Endothelial cell of umbilical vein (primary cell): ENCODE measurements at regions not wholly inside any gene's neighbourhood (a gene's known extent, or its start where the extent isn't known, plus 50 kb on each side); places are given as distances from the start of the nearest gene placed in this dataset.

Experiments used
- BruUV-seq: library from RNA; stranded (reverse); fragments of 400-500 nt; replicated peaks from 2 replicates; lab custom pipeline; 2021; lab: Mats Ljungman, UMichigan
- CTCF ChIA-PET: fragments of 300-600, 350-600 bp; sonication (Branson Sonifier 250); formaldehyde crosslinking; loops from one replicate; lab custom pipeline; 2021; ENCODE audit warnings: antibody characterized with exemption, inconsistent platforms; lab: Charles Lee
- POLR2A ChIA-PET: fragments of 300-600, 350-600 bp; sonication (Branson Sonifier 250); formaldehyde crosslinking; loops from one replicate; lab custom pipeline; 2021; ENCODE audit warnings: antibody characterized with exemption, inconsistent platforms; lab: Charles Lee
- DNase-seq: peaks from one replicate; pipeline ENCODE4 v3.0.0-alpha.2; 2011; ENCODE audit warnings: low read depth, low spot score
- FAIRE-seq: peaks from 2 replicates; lab custom pipeline; 2011; peaks lifted over from hg19 to GRCh38; lab: Jason Lieb, UNC
- H2AFZ ChIP-seq: 2 replicates; pipeline ENCODE4 v1.6.0; 2012; ENCODE audit warnings: low read depth, low read length, control low read depth, inconsistent platforms
- H3K27ac ChIP-seq: 2 replicates; pipeline ENCODE4 v1.5.1; 2011; ENCODE audit warnings: low read depth, mild to moderate bottlenecking, control low read depth, low read length, moderate library complexity; ENCODE audit not compliant: insufficient read depth
- H3K27me3 ChIP-seq, 2 experiments: 2 replicates each; pipeline versions ENCODE4 v1.6.0 to v1.6.1; 2011; ENCODE audit warnings: low read length in 2 of 2, mixed read lengths in 1 of 2; ENCODE audit not compliant: control insufficient read depth in 2 of 2, insufficient read depth in 2 of 2
- H3K36me3 ChIP-seq, 2 experiments: 2 replicates in 1 of 2; 3 replicates in 1 of 2; pipeline ENCODE4 v1.5.1; 2011; ENCODE audit warnings: low read length in 2 of 2, mild to moderate bottlenecking in 1 of 2, moderate library complexity in 1 of 2; ENCODE audit not compliant: control insufficient read depth in 2 of 2, insufficient read depth in 2 of 2; ENCODE audit errors: extremely low read depth in 1 of 2
- H3K4me1 ChIP-seq: 3 replicates; pipeline ENCODE4 v1.5.1; 2011; ENCODE audit warnings: mild to moderate bottlenecking, low read length; ENCODE audit not compliant: control insufficient read depth, insufficient read depth; ENCODE audit errors: extremely low read depth
- H3K4me2 ChIP-seq: 2 replicates; pipeline ENCODE4 v1.6.1; 2011; ENCODE audit warnings: low read length, control low read depth, mixed read lengths; ENCODE audit not compliant: insufficient read depth
- H3K4me3 ChIP-seq, 3 experiments: fragments of 200-600 bp in 1 of 3; sonication (generic), shearing (Covaris generic) in 1 of 3; replicated peaks in 1 of 3; 2 replicates each; pipeline ENCODE4 v1.5.1; 2011 to 2016; ENCODE audit warnings: control low read depth in 3 of 3, low read length in 3 of 3, mild to moderate bottlenecking in 2 of 3, inconsistent platforms in 1 of 3, low read depth in 1 of 3, moderate library complexity in 1 of 3; ENCODE audit not compliant: insufficient read depth in 1 of 3
- H3K79me2 ChIP-seq: 2 replicates; pipeline ENCODE4 v1.6.0; 2012; ENCODE audit warnings: low read length, inconsistent platforms; ENCODE audit not compliant: control insufficient read depth, insufficient read depth
- H3K9ac ChIP-seq: replicated peaks from 2 replicates; pipeline ENCODE3; 2011; ENCODE audit warnings: low read length, control low read depth; ENCODE audit not compliant: insufficient read depth; ENCODE audit errors: extremely low read depth
- H3K9me1 ChIP-seq: replicated peaks from 3 replicates; pipeline ENCODE4 v1.6.0; 2011; ENCODE audit warnings: mild to moderate bottlenecking, low read length; ENCODE audit not compliant: control insufficient read depth, insufficient read depth; ENCODE audit errors: extremely low read depth
- H3K9me3 ChIP-seq: replicated peaks from 2 replicates; pipeline ENCODE4 v1.5.1; 2012; ENCODE audit warnings: low read length, inconsistent platforms; ENCODE audit not compliant: control insufficient read depth, insufficient read depth
- H4K20me1 ChIP-seq: replicated peaks from 2 replicates; pipeline ENCODE3; 2011; ENCODE audit warnings: mild to moderate bottlenecking, low read length; ENCODE audit not compliant: control insufficient read depth, insufficient read depth; ENCODE audit errors: extremely low read depth
- CTCF ChIP-seq, 2 donors: IDR thresholded peaks; 1 replicate in 1 of 2; 2 replicates in 1 of 2; pipeline ENCODE4 v1.5.1; 2011; ENCODE audit warnings: low read length in 2 of 2, mild to moderate bottlenecking in 2 of 2, moderate library complexity in 2 of 2, control low read depth in 1 of 2, inconsistent platforms in 1 of 2, low read depth in 1 of 2; ENCODE audit not compliant: insufficient read depth in 1 of 2; ENCODE audit errors: extremely low read depth in 1 of 2
- EZH2 ChIP-seq: IDR thresholded peaks from 2 replicates; pipeline ENCODE4 v1.6.1; 2012; ENCODE audit warnings: borderline replicate concordance, low read depth, mild to moderate bottlenecking, moderate library complexity, low read length, inconsistent platforms; ENCODE audit not compliant: severe bottlenecking
- FOS ChIP-seq: IDR thresholded peaks from 2 replicates; pipeline ENCODE4 v1.6.1; 2011; ENCODE audit warnings: mild to moderate bottlenecking, low read length, moderate library complexity, borderline replicate concordance; ENCODE audit not compliant: insufficient read depth
- GATA2 ChIP-seq: IDR thresholded peaks from 2 replicates; pipeline ENCODE4 v1.7.0; 2011; ENCODE audit warnings: low read depth, mild to moderate bottlenecking, moderate library complexity, mixed read lengths, low read length; ENCODE audit not compliant: insufficient read length, insufficient read depth
- JUN ChIP-seq: IDR thresholded peaks from 2 replicates; pipeline ENCODE4 v1.6.1; 2011; ENCODE audit warnings: borderline replicate concordance, low read depth; ENCODE audit not compliant: insufficient read length, insufficient read depth
- MYC ChIP-seq: IDR thresholded peaks from one replicate; pipeline ENCODE4 v1.6.1; 2011; ENCODE audit warnings: mild to moderate bottlenecking, low read depth, low read length
- POLR2A ChIP-seq: IDR thresholded peaks from 2 replicates; pipeline ENCODE4 v1.6.1; 2012; ENCODE audit warnings: low read depth, mild to moderate bottlenecking, control low read depth, low read length
- POLR2AphosphoS5 ChIP-seq: IDR thresholded peaks from 2 replicates; pipeline ENCODE4 v1.6.1; 2012; ENCODE audit warnings: low read depth, mild to moderate bottlenecking, control low read depth, low read length, moderate library complexity; ENCODE audit not compliant: insufficient read depth
- dilution Hi-C: fragments of 300-500 bp; cut with MboI; formaldehyde crosslinking; loops from one replicate; pipeline ENCODE4 v1.15.0; 2019; ENCODE audit warnings: low sequenced_read_pairs; ENCODE audit not compliant: extremely low pct_ligation_motif_present
- intact Hi-C: fragments of 100-400 bp; cut with micrococcal nuclease; formaldehyde crosslinking; loops from one replicate; pipeline ENCODE4 v1.10.0; 2022
- TF ChIP-seq, protein P1 (sequence below): IDR thresholded peaks from 2 replicates; pipeline ENCODE4 v1.6.1; 2011; ENCODE audit not compliant: insufficient read depth, insufficient read length

DNA sequence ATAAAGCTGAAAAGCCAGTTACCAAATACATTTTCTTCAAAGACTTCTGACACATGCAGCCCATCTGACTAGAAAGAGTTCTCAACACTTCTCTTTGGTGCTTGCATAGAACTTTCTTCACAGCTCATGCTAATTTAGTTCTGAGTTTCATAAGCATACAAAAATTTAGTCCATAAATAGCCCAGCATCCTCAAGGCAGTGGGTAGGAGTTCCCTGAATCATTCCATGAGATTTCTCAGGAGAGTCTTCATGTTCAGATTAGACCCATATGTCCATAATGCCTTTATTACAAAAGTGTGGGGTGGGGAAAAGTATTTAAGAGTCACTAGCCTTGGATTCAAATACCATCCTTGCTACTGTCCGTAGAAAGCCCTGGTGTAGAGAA, 290.2 kb upstream of the RGMB start:
- no TSS peak for BruUV-seq
- dilution Hi-C loops (no loop called here), intact Hi-C loops (no loop called here)
- Histone ChIP-seq H3K36me3 (no peaks in the 10 kb centered on the region), H3K79me2 (no peaks in the 10 kb centered on the region), H3K27ac (no peak overlapping the region), H3K9me3 (no peaks in the 10 kb centered on the region), H3K27me3 (no peaks in the 10 kb centered on the region), H3K4me1 (no peaks in the 10 kb centered on the region), H2AFZ (no peak overlapping the region), H3K9ac (no peak overlapping the region), H3K4me2 (no peak overlapping the region), H3K4me3 (no peak overlapping the region), H4K20me1 (no peaks in the 10 kb centered on the region), H3K9me1 (no peaks in the 10 kb centered on the region)
- CTCF ChIA-PET = interaction anchor here (1.2 to 1.7 kb wide), 2 partner anchors 10 to 29 kb away, joined by 3 read pairs; no protein-coding TSS in a partner anchor
- DNase-seq (no peak), FAIRE-seq (no peak)
- POLR2A ChIA-PET = no interaction called here
- TF ChIP-seq MYC = no peak
- TF ChIP-seq POLR2A = no peak
- TF ChIP-seq GATA2 = no peak
- no peak for TF ChIP-seq JUN
- no peak for TF ChIP-seq POLR2AphosphoS5
- TF ChIP-seq CTCF (IDR thresholded peaks at IDR 0.05; ENCODE audit: extremely low read depth in 1 of 2, insufficient read depth in 1 of 2, low read depth in 1 of 2, low read length in 2 of 2) = no peak
- TF ChIP-seq FOS = no peak
- TF ChIP-seq, protein P1, sequence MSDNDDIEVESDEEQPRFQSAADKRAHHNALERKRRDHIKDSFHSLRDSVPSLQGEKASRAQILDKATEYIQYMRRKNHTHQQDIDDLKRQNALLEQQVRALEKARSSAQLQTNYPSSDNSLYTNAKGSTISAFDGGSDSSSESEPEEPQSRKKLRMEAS = no peak
- TF ChIP-seq EZH2 = no peak
